GM19372 (cell line): ENCODE measurements at regions not wholly inside any gene's neighbourhood (a gene's known extent, or its start where the extent isn't known, plus 50 kb on each side); places are given as distances from the start of the nearest gene placed in this dataset.
"Not testable (repeated sequence)": the region's sequence is repeated elsewhere in the genome, so short reads cannot be mapped to it uniquely, and the experiment has no call there.

Experiments
- ATAC-seq: cut with Tn5 transposase; IDR thresholded peaks from one replicate; pipeline ENCODE4 v1.9.1; 2021; ENCODE audit warnings: mild to moderate bottlenecking, low read depth, moderate library complexity; ENCODE audit not compliant: unreplicated experiment

DNA sequence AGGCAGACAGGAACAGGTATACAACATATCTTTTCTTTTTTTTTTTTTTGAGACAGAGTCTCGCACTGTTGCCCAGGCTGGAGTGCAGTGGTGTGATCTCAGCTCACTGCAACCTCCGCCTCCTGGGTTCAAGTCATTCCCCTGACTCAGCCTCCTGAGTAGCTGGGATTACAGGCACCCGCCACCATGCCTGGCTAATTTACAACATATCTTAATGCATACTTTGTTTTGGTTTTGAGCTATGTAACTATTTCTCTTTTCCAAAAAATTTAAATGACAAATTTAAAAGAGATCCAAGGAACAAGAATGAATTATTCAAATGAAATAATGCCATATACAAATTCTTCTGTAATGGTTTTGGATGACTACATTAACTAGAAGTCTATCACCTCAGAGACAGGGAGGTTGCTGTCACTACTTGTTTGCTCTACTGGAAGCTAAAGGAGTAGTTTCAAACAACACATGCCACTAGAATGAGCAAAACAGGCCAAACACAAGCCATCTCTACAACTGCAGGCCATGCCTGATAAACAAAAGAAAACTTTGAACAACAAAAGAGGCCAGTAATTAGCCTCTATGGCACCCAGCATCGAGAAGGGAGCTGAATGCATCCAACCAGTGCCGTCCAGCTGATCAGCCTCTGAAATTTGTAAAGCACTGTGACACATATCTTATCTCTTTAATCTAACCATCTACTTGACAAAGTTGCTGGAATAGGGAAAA lies 133.6 kb upstream of the VOPP1 start:
- ATAC-seq, result not testable (repeated sequence)

DNA sequence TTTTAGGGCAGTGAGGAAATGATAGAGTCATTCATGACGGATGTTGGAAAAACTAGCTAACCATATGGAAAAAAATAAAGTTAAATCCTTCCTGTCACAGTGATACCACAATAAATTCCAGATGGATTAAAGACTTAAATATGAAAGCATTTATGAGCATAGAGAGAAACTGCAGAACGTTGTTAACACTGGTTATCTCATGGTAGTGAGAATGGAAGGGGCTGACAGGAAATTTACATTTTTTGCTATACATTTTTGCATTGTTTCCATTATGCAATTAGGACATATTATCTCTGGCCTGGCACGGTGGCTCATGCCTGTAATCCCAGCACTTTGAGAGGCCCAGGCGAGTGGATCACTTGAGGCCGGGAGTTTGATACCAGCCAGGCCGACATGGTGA lies 130.5 kb upstream of the VOPP1 start:
- not testable (repeated sequence) for ATAC-seq

DNA sequence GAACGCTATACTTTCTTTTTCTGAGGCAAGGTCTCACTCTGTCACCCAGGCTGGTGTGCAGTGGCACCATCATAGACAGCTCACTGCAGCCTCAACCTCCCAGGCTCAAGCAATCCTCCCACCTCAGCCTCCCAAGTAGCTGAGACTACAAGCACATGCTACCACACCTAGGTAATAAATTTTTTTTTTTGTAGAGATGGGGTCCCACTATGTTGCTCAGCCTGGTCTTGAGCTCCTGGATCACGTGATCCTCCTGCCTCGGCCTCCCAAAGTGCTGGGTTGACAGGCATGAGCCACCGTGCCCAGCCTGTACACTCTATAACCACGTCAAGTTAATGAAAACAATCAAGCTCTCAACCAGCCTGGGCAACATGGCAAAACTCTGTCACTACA lies 127.1 kb upstream of the VOPP1 start:
- not testable (repeated sequence) for ATAC-seq

DNA sequence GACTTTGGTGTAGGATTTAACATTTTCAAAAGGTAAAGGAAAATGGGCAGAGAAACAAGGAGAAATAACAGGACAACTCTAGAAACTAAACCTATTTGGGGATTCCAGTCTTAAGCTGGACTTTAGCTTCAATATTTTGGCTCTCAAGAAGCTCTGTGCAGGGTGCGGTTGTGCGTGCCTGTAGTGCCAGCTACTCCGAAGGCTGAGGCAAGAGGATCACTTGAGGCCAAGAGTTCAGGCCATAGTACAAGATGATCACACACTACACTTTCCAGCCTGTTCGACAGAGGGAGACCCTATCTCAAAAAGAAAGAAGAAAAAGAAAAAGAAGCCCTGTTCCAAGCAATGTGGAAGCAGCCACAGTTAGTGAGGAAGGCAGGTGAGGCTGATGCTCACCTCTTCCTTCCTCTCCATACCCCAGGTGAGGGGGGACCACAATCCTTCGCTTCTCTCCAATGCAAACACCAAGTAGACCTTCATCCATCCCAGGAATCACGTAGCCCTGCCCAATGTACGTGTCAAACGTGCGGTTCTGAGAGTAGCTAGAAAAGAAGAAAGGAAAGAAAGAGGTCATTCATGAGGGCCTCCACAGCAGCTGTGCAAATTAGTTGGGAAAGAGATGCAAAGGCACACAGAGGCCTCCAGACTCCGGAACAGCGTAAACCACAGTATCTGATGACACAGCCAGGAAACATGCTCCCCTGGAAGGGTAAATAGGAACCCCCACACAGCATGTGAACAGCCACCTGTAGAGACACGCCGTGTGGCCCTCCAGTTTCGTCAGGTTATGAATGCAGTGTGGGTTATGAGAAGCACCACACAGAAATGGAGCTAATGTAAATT lies 126.5 kb upstream of the VOPP1 start:
- ATAC-seq, result not testable (repeated sequence)

DNA sequence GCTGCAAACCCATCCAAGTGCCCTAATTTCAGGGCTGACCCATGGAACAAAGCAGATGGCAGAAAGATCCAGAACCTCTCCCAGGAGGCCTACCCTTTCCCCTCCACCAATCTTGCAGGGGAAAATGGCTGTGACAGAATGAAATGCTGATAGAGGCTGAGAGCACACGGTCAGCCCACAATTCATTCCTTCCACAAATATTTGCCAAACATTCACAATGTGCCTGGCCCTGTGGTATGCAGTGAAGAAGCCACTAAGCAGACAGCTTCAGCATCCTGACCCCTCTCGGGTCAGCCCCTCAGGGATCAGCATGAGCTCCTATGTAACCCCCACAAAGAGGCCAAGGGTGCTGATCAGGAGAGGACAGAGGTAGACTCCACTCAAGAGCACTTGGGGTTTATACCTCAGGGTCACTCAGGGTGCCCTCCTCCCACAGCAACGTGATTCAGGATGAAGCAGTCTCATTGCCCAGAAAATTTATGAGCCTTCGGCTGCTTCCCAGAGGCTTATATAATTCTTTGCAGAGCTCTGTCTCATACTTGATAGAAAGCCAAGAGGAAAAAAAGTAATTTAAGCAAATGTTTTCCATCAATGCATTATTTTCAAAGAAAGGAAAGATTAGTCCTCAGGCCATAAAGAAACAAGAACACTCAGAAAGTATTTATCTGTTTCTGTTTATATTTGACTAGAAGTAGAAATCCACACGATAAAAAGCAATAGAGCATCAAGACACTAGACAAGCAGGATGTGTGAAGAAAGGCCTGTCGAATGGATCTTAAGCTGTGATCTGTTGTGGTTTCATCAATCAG lies 123.8 kb upstream of the VOPP1 start:
- ATAC-seq, result not testable (repeated sequence)

DNA sequence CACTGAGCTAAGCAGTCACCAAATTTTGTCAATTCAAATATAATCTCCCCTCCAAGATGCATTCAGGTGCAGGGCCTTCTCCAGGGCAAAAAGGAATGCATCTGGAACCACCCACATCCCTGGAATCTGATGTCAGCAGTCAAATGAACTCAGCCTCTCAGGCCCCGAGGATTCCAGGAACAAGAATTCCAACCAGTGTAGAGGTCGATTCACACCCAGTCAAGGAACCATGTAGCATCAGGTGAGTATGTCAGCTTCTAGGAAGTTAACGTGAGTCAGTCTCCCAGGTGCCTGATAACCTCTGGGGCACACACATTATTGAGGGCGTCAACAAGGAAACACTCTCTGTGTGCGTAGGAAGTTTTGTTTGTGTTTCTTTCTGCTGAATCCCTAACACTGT lies 122.2 kb upstream of the VOPP1 start:
- ATAC-seq, result not testable (repeated sequence)

DNA sequence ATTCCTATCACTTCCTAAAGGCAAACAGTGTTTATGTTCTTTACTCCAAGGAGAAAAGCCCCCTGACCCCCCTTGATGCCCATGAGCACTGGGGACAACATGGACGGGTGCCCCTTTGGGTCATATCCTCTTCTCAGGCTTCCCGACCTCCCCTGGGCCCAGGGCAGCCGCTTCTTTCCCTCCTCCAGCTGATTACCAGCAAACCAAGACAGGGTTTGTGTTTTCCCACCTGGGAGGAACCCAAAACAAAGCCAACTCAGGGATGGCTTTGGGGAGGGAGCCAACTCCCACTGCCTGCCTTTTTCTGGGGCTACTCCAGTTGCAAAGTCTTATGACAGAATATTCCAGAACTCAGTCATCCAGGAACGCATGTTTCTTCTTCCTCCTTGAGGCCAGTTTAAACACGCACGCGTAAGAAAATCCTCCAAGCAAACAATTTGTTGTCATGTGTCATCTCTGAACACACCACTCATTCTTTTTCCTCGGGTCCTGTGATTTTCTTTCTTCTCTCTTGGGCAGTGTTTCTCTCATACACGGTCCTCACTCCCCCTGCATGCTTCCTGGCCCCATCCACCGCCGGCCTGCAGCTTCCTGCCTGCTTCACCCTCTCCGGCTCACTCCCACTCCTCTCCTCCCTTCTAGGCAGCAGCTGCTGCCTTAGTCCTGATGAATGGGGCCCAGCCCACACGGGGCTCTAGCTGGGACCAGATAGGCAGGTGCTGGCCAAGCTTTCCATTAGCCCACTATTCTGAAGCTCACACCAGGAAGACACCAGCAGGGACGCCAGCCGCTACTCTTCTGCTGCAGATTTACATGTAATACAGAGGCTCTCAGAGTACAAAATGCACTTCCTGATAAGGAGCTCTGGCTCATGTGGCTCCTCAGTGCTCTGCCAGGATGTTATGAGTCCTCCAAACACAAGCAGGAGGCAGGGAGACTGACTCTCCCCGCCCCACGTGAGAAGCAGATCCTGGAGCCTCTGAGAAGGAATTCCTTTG lies 116.7 kb upstream of the VOPP1 start:
- not testable (repeated sequence) for ATAC-seq

DNA sequence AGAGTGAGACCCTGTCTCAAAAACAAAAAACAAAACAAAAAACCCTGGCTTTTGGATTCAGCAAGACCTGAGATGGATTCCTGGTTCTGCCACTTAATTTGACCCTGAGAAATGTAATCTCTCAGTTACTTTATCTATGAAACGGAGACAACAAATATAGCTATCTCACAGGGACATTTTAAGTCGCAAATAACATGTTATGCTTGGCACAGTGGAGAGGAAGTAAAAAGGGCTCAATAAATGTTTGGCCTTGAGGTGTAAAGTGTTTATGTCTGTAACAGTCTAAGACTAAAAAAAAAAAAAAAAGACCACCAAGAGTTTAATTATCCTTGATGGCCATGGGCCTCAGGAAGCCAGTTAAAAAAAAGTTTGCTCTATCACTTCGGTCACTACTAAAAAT lies 116.0 kb upstream of the VOPP1 start:
- not testable (repeated sequence) for ATAC-seq

DNA sequence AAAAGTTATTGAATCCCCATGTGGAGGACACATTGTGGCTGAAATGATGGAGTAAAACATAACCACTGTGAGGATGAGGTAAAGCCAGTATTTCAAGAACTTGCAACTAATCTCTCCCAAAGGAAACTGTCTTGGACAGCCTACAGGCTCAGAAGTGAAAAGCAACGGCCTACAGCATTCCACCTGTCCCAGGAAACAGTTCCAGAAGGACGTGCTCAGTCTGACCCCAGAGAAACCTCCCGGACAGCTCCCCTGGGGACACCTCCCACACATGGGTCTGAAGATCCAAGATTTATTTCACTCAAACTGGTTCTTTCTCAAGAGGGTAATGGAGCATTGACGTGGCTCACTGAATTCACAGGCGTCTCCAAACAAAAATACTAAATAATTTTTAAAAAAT lies 115.0 kb upstream of the VOPP1 start:
- not testable (repeated sequence) for ATAC-seq

DNA sequence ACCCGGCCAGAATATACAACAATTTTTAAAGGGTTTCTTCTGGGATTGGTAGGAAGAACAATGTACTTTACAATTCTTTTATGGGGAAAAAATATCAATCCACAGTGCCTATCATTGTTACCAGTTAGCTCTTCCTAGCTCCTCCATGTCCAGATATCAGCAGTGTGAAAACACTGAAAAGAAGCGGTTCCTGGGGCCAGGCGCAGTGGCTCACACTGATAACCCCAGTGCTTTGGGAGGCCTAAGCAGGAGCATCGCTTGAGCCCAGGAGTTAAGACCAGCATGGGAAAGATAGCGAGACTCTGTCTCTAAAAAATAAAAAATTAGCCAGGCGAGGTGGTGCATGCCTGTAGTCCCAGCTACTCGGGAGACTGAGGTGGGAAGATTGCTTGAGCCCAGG lies 114.5 kb upstream of the VOPP1 start:
- ATAC-seq, result not testable (repeated sequence)

DNA sequence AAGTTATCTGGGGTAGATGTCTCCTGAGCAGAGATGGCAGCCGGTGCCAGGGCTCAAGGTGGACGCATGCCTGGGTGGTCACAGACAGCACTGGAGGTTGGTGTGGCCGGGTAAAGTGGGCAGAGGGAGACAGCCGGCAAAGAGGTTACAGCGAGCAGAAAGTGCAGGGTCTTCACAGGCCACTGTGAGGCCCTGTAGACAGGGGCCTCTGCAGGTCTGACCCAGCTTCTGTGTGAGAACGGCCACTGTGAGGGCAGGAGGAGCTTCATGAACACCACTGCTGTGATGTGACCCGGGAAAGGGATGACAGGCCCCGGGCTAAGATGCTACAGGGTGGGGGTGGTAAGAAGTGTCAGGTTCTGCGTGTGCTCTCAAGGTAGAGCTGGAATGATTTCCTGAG lies 111.2 kb upstream of the VOPP1 start:
- ATAC-seq, result not testable (repeated sequence)

DNA sequence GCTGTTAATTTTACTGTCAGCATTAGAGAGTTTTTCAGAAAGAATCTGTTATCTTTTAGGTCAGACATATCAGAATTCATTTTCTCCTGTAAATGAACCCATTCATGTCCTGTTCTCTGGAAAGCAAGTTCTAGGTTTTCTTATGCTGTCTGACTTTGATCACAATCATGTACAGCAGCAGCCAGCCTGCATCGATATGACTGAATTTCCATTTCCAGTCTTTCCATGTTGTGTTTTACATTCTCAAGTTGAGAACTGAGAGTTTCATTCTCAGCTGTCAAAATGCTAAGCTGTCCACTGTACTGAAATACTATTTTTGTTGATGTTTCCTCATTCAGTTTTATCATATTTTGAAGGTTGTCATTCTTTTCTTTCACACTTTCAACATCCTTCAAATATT lies 103.3 kb upstream of the VOPP1 start:
- not testable (repeated sequence) for ATAC-seq

DNA sequence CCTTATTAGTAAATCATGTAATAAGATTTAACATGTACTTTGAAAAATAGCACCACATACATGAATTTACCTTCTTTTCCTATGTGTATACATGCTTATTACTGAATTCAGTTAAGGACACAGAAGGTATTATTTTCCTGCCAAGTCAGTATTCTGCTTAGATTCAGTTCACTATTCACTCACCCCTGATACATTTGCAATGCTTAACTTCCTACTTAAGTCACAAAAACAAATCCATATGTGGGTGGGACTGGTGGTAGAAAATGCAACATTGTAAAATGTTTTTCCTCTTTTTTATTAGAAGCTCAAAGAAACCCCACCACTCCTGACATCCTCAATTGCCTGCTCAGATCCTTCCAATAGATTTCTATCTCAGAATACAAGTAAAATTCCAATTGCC lies 101.2 kb upstream of the VOPP1 start:
- ATAC-seq, result not testable (repeated sequence)

DNA sequence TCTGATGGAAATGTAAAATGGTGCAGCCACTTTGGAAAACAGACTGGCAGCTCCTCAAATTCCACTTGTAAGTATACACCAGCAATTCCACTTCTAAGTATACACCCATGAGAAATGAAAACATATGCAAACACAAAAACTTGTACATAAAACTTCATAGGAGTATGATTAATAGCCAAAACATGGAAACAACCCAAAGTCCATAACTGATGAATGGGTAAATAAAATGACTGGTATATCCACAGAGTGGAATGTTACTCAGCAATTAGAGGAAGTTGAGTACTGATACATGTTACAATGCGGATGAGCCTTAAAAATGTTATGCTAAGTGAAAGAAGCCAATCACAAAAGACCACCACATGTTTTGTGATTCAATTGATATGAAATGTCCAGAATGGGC lies 99.8 kb upstream of the VOPP1 start:
- ATAC-seq, result not testable (repeated sequence)

DNA sequence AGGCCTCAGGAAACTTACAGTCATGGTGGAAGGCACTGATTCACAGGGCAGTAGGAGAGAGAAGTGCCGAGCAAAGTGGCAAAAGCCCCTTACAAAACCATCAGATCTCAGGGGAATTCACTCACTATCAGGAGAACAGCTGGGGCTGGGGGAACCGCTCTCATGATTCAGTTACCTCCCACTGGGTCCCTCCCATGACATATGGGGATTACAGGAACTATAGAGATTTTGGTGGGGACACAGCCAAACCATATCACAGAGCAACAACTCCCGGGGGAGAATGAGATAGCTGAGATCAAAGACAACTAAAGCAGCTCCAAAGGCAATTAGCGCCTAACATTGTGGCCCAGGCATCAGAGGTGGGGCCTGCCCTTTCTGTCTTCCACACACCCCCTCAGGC lies 85.4 kb upstream of the VOPP1 start:
- no peak for ATAC-seq

DNA sequence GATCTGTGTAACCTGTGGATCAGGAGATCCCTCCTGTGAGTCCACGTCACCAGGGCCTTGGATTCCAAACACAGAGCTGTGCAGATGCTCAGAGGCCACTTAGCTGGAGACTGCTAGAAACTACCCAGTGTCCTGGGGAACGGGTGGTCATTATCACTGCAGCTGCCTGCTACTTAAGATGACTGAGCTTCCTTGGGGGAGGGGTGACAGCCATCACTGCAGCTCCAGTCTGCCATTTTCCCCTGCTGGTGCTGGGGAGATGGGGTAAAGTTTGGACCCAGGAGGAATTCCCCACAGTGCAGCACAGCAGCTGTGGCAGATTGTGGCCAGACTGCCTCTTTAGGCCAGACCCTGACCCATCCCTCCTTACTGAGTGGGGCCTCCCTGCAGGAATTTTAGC lies 78.8 kb upstream of the VOPP1 start:
- ATAC-seq, result no peak

DNA sequence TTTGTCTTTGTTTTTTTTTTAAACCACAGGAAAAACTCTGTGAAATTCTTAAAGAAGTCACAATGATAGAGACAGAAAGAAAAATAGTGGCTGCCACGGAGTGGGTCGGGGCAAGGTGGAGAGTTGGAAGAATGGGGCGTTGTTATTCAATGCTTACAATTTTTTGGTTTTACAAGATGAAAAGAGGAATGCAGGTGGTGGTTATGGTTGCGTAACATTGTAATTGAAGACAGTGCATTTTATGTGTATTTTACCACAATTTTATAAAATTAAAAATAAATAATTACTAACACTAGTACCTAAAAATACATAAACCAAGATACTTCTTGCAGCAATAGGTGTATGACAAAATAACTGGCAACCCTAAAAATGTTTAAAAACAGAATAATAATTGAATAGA lies 76.9 kb upstream of the VOPP1 start:
- no peak for ATAC-seq

DNA sequence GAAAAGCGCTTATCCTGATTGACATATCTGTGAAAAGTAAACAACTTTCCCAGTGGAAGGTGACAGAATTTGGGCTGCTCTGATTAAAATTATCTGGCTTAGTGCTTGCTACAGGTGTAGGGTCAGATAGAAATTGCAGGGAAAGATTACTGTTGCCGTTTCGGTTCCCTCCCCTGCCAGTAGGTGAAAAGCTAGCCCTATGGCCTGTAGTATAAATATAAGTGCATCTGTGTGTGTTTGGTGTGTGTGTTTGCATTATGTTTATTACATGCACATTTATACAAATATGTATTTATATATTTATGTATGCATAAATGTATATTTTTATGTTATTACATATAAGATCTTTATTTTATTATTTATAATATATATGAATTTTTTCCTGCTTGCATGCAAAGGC lies 72.3 kb upstream of the VOPP1 start:
- no peak for ATAC-seq

DNA sequence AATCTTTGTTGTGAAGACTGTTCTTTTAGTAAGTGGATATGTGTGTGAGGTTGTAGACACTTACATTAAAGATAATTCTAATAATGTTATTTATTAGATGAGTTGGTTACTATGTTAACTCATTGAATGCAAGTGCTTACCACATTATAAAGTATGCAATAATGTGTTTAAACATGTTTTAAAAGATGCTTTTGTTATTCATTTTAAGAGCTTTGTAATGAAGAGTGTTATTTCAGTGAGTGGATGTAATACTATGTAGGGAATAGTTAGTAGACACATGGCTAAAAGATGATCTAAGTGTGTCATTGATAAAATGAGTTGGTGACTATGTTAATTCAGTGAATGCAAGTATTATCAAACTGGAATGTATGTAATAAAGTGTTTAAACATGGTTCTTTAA lies 70.0 kb upstream of the VOPP1 start:
- no peak for ATAC-seq

DNA sequence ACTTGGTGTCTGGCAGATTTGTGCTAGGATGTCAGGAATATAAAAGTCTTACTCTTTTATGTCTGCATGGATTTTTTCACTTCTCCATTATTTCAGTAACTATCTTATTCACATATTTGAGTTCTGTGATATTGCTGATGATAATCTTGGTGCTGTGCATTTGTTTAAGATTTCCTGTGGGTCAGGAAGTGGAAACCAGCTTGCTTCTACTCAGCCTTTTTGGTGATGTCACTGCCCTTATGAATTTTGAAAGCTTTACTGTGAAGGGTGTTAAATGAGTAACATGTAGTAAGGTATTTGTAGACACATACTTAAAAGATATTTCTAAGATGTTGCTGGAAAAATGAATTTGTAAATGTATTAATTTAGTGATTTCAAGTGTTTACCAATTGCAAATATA lies 69.5 kb upstream of the VOPP1 start:
- ATAC-seq, result peak; percentile 54
